ENCODE measurements at regions not wholly inside any gene's neighbourhood (a gene's known extent, or its start where the extent isn't known, plus 50 kb on each side); places are given as distances from the start of the nearest gene placed in this dataset.

GRCh38 chr12:19048943-19049342, 80.6 kb upstream of the PLEKHA5 start:
- ChIA-PET CTCF (interaction anchor here (0.7 kb wide), 1 partner anchor 1352 kb away, joined by 3 read pairs; no protein-coding TSS in a partner anchor), POLR2A (no interaction called here)
- WGBS (ENCODE audit: insufficient coverage) = no CpG with 5 or more reads among the region's 3 CpGs
- Histone ChIP-seq H3K27ac (ENCODE audit: insufficient read depth in 1 of 2, low read depth in 1 of 2, low read length in 2 of 2, poor library complexity in 1 of 2, severe bottlenecking in 2 of 2) (no peak overlapping the region), H3K9me3 (ENCODE audit: control extremely low read depth in 1 of 5, control insufficient read depth in 4 of 5, insufficient read depth in 2 of 5, low read depth in 1 of 5, low read length in 4 of 5) (peaks cover 0 to 1% (median 0%) of the 10 kb centered on the region in 5 experiments), H3K36me3 (ENCODE audit: control insufficient read depth in 4 of 4, insufficient read depth in 4 of 4, low read length in 3 of 4) (no peaks in the 10 kb centered on the region), H3K4me3 (ENCODE audit: control insufficient read depth in 1 of 7, extremely low read depth in 1 of 7, insufficient read depth in 4 of 7, low read depth in 2 of 7, low read length in 6 of 7) (no peak overlapping the region), H3K4me1 (ENCODE audit: control extremely low read depth in 1 of 4, control insufficient read depth in 4 of 4, insufficient read depth in 4 of 4, low read length in 3 of 4) (no peaks in the 10 kb centered on the region), H3K27me3 (replicated peaks in 2 of 5; ENCODE audit: control insufficient read depth in 4 of 5, insufficient read depth in 5 of 5, low read length in 4 of 5) (peaks cover 0 to 2% (median 0%) of the 10 kb centered on the region in 5 experiments)
- DNase-seq = peak in 2 of 3 donors; percentile 2 to 12

GRCh38 chr12:19052689-19053088, 76.8 kb upstream of the PLEKHA5 start:
- ChIA-PET CTCF (no interaction called here), POLR2A (no interaction called here)
- Histone ChIP-seq H3K27me3 (replicated peaks in 2 of 5; ENCODE audit: control insufficient read depth in 4 of 5, insufficient read depth in 5 of 5, low read length in 4 of 5) (peaks cover 0 to 2% (median 0%) of the 10 kb centered on the region in 5 experiments), H3K9me3 (ENCODE audit: control extremely low read depth in 1 of 5, control insufficient read depth in 4 of 5, insufficient read depth in 2 of 5, low read depth in 1 of 5, low read length in 4 of 5) (no peaks in the 10 kb centered on the region), H3K4me3 (ENCODE audit: control insufficient read depth in 1 of 7, extremely low read depth in 1 of 7, insufficient read depth in 4 of 7, low read depth in 2 of 7, low read length in 6 of 7) (no peak overlapping the region), H3K27ac (ENCODE audit: insufficient read depth in 1 of 2, low read depth in 1 of 2, low read length in 2 of 2, poor library complexity in 1 of 2, severe bottlenecking in 2 of 2) (no peak overlapping the region), H3K4me1 (ENCODE audit: control extremely low read depth in 1 of 4, control insufficient read depth in 4 of 4, insufficient read depth in 4 of 4, low read length in 3 of 4) (no peaks in the 10 kb centered on the region), H3K36me3 (ENCODE audit: control insufficient read depth in 4 of 4, insufficient read depth in 4 of 4, low read length in 3 of 4) (no peaks in the 10 kb centered on the region)
- no peak for DNase-seq
- WGBS (ENCODE audit: insufficient coverage) = 91% methylated on average over 1 of the region's 2 CpGs

- DNase-seq = no peak
- CTCF ChIA-PET = no interaction called here
- Histone ChIP-seq H3K4me3 (ENCODE audit: control insufficient read depth in 1 of 7, extremely low read depth in 1 of 7, insufficient read depth in 4 of 7, low read depth in 2 of 7, low read length in 6 of 7) (no peak overlapping the region), H3K27me3 (replicated peaks in 2 of 5; ENCODE audit: control insufficient read depth in 4 of 5, insufficient read depth in 5 of 5, low read length in 4 of 5) (peaks cover 0 to 2% (median 0%) of the 10 kb centered on the region in 5 experiments), H3K36me3 (ENCODE audit: control insufficient read depth in 4 of 4, insufficient read depth in 4 of 4, low read length in 3 of 4) (no peaks in the 10 kb centered on the region), H3K9me3 (ENCODE audit: control extremely low read depth in 1 of 5, control insufficient read depth in 4 of 5, insufficient read depth in 2 of 5, low read depth in 1 of 5, low read length in 4 of 5) (no peaks in the 10 kb centered on the region), H3K27ac (ENCODE audit: insufficient read depth in 1 of 2, low read depth in 1 of 2, low read length in 2 of 2, poor library complexity in 1 of 2, severe bottlenecking in 2 of 2) (no peak overlapping the region), H3K4me1 (ENCODE audit: control extremely low read depth in 1 of 4, control insufficient read depth in 4 of 4, insufficient read depth in 4 of 4, low read length in 3 of 4) (no peaks in the 10 kb centered on the region)
- POLR2A ChIA-PET = no interaction called here
- WGBS (ENCODE audit: insufficient coverage) = no CpG with 5 or more reads among the region's 1 CpG
These were observed 76.3 kb upstream of the PLEKHA5 start for GRCh38 chr12:19053218-19053617.

GRCh38 chr12:19054035-19054434, 75.5 kb upstream of the PLEKHA5 start:
- Histone ChIP-seq H3K36me3 (ENCODE audit: control insufficient read depth in 4 of 4, insufficient read depth in 4 of 4, low read length in 3 of 4) (no peaks in the 10 kb centered on the region), H3K27me3 (replicated peaks in 2 of 5; ENCODE audit: control insufficient read depth in 4 of 5, insufficient read depth in 5 of 5, low read length in 4 of 5) (peaks cover 0 to 2% (median 0%) of the 10 kb centered on the region in 5 experiments), H3K27ac (ENCODE audit: insufficient read depth in 1 of 2, low read depth in 1 of 2, low read length in 2 of 2, poor library complexity in 1 of 2, severe bottlenecking in 2 of 2) (no peak overlapping the region), H3K4me3 (ENCODE audit: control insufficient read depth in 1 of 7, extremely low read depth in 1 of 7, insufficient read depth in 4 of 7, low read depth in 2 of 7, low read length in 6 of 7) (no peak overlapping the region), H3K4me1 (ENCODE audit: control extremely low read depth in 1 of 4, control insufficient read depth in 4 of 4, insufficient read depth in 4 of 4, low read length in 3 of 4) (no peaks in the 10 kb centered on the region), H3K9me3 (ENCODE audit: control extremely low read depth in 1 of 5, control insufficient read depth in 4 of 5, insufficient read depth in 2 of 5, low read depth in 1 of 5, low read length in 4 of 5) (no peaks in the 10 kb centered on the region)
- CTCF ChIA-PET = no interaction called here
- POLR2A ChIA-PET = no interaction called here
- no peak for DNase-seq
- WGBS (ENCODE audit: insufficient coverage) = no CpG with 5 or more reads among the region's 1 CpG

- CTCF ChIA-PET = no interaction called here
- Histone ChIP-seq H3K9me3 (ENCODE audit: control extremely low read depth in 1 of 5, control insufficient read depth in 4 of 5, insufficient read depth in 2 of 5, low read depth in 1 of 5, low read length in 4 of 5) (no peaks in the 10 kb centered on the region), H3K4me1 (ENCODE audit: control extremely low read depth in 1 of 4, control insufficient read depth in 4 of 4, insufficient read depth in 4 of 4, low read length in 3 of 4) (no peaks in the 10 kb centered on the region), H3K36me3 (ENCODE audit: control insufficient read depth in 4 of 4, insufficient read depth in 4 of 4, low read length in 3 of 4) (no peaks in the 10 kb centered on the region), H3K4me3 (ENCODE audit: control insufficient read depth in 1 of 7, extremely low read depth in 1 of 7, insufficient read depth in 4 of 7, low read depth in 2 of 7, low read length in 6 of 7) (no peak overlapping the region), H3K27me3 (replicated peaks in 2 of 5; ENCODE audit: control insufficient read depth in 4 of 5, insufficient read depth in 5 of 5, low read length in 4 of 5) (peaks cover 0 to 2% (median 0%) of the 10 kb centered on the region in 5 experiments), H3K27ac (ENCODE audit: insufficient read depth in 1 of 2, low read depth in 1 of 2, low read length in 2 of 2, poor library complexity in 1 of 2, severe bottlenecking in 2 of 2) (no peak overlapping the region)
- POLR2A ChIA-PET = interaction anchor here (0.7 kb wide), 1 partner anchor 30 kb away, joined by 5 read pairs; no protein-coding TSS in a partner anchor
- DNase-seq = no peak
- WGBS (ENCODE audit: insufficient coverage) = 100% methylated on average over 3 of the region's 4 CpGs
These were observed 73.9 kb upstream of the PLEKHA5 start for GRCh38 chr12:19055589-19055988.

GRCh38 chr12:19058235-19059021, 71.1 kb upstream of the PLEKHA5 start:
- no peaks in the 10 kb centered on the region for H3K27me3 ChIP-seq (replicated peaks in 2 of 5; ENCODE audit: control insufficient read depth in 4 of 5, insufficient read depth in 5 of 5, low read length in 4 of 5)
- H3K27ac ChIP-seq (ENCODE audit: insufficient read depth in 1 of 2, low read depth in 1 of 2, low read length in 2 of 2, poor library complexity in 1 of 2, severe bottlenecking in 2 of 2) = no peak overlapping the region
- H3K9me3 ChIP-seq (ENCODE audit: control extremely low read depth in 1 of 5, control insufficient read depth in 4 of 5, insufficient read depth in 2 of 5, low read depth in 1 of 5, low read length in 4 of 5) = no peaks in the 10 kb centered on the region
- whole genome bisulfite sequencing (ENCODE audit: insufficient coverage) = 72% methylated on average over 3 of the region's 5 CpGs
- CTCF ChIA-PET = no interaction called here
- no peaks in the 10 kb centered on the region for H3K36me3 ChIP-seq (ENCODE audit: control insufficient read depth in 4 of 4, insufficient read depth in 4 of 4, low read length in 3 of 4)
- H3K4me1 ChIP-seq (ENCODE audit: control extremely low read depth in 1 of 4, control insufficient read depth in 4 of 4, insufficient read depth in 4 of 4, low read length in 3 of 4) = no peaks in the 10 kb centered on the region
- H3K4me3 ChIP-seq (ENCODE audit: control insufficient read depth in 1 of 7, extremely low read depth in 1 of 7, insufficient read depth in 4 of 7, low read depth in 2 of 7, low read length in 6 of 7) = no peak overlapping the region
- POLR2A ChIA-PET = interaction anchor here (0.6 kb wide), 2 partner anchors 56 to 971 kb away, joined by 4 to 6 read pairs; no protein-coding TSS in a partner anchor
- no peak for DNase-seq

- no peak for DNase-seq
- ChIA-PET CTCF (no interaction called here), POLR2A (no interaction called here)
- 100% methylated on average over 1 of the region's 2 CpGs for WGBS (ENCODE audit: insufficient coverage)
- Histone ChIP-seq H3K27me3 (replicated peaks in 2 of 5; ENCODE audit: control insufficient read depth in 4 of 5, insufficient read depth in 5 of 5, low read length in 4 of 5) (no peaks in the 10 kb centered on the region), H3K36me3 (ENCODE audit: control insufficient read depth in 4 of 4, insufficient read depth in 4 of 4, low read length in 3 of 4) (no peaks in the 10 kb centered on the region), H3K4me1 (ENCODE audit: control extremely low read depth in 1 of 4, control insufficient read depth in 4 of 4, insufficient read depth in 4 of 4, low read length in 3 of 4) (no peaks in the 10 kb centered on the region), H3K27ac (ENCODE audit: insufficient read depth in 1 of 2, low read depth in 1 of 2, low read length in 2 of 2, poor library complexity in 1 of 2, severe bottlenecking in 2 of 2) (no peak overlapping the region), H3K9me3 (ENCODE audit: control extremely low read depth in 1 of 5, control insufficient read depth in 4 of 5, insufficient read depth in 2 of 5, low read depth in 1 of 5, low read length in 4 of 5) (no peaks in the 10 kb centered on the region), H3K4me3 (ENCODE audit: control insufficient read depth in 1 of 7, extremely low read depth in 1 of 7, insufficient read depth in 4 of 7, low read depth in 2 of 7, low read length in 6 of 7) (no peak overlapping the region)
These were observed 64.8 kb upstream of the PLEKHA5 start for GRCh38 chr12:19064713-19065112.
